HL-60 (cell line): ENCODE measurements at regions not wholly inside any gene's neighbourhood (a gene's known extent, or its start where the extent isn't known, plus 50 kb on each side); places are given as distances from the start of the nearest gene placed in this dataset.

Experiments used
- CTCF ChIP-seq: IDR thresholded peaks from one replicate; pipeline ENCODE4 v1.5.1; 2011; ENCODE audit warnings: low read length, control low read depth, inconsistent platforms; ENCODE audit not compliant: insufficient read depth
- POLR2AphosphoS5 ChIP-seq: IDR thresholded peaks from 2 replicates; pipeline ENCODE4 v1.6.1; 2012; ENCODE audit warnings: low read depth

- no peak for TF ChIP-seq CTCF
- no peak for TF ChIP-seq POLR2AphosphoS5
Measured at GRCh38 chr5:33206962-33207506, 233.7 kb upstream of the TARS1 start.
